ENCODE measurements at regions not wholly inside any gene's neighbourhood (a gene's known extent, or its start where the extent isn't known, plus 50 kb on each side); places are given as distances from the start of the nearest gene placed in this dataset.

DNA sequence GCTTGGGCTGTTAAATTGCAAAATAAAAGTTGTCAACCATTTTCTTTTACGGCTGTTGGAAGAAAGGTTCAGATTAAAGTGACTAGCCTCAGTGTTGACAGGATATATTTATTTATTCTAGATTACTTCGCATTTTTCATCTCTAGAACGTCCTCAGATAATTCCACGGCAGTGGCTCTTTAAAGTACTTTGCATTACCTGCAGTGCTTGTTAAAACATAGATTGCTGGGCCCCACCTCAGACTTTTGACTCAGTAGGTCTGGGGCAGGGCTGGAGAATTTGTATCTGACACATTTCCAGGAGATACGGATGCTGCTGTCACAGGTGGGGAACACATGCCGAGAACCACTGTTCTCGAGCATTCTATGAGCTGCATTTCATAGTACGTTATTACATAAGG is 292.7 kb downstream of the EDEM1 start:
- H3K4me3 Mint-ChIP-seq (ENCODE audit: low read depth, unreplicated experiment) = no peak overlapping the region
- no peak for DNase-seq
- H3K27ac Mint-ChIP-seq (ENCODE audit: unreplicated experiment) = no peak overlapping the region
- H3K36me3 Mint-ChIP-seq (ENCODE audit: insufficient read depth, unreplicated experiment) = no peaks in the 10 kb centered on the region
- intact Hi-C loops (cut with micrococcal nuclease; ENCODE audit: unreplicated experiment) = no loop called here
- H3K27me3 Mint-ChIP-seq (ENCODE audit: unreplicated experiment) = no peaks in the 10 kb centered on the region
- peaks cover 8% of the 10 kb centered on the region for H3K4me1 Mint-ChIP-seq (ENCODE audit: low read depth, unreplicated experiment)
- no TSS peak for BruUV-seq (replicated peaks)
- CTCF ChIA-PET = no interaction called here
- no peaks in the 10 kb centered on the region for H3K9me3 Mint-ChIP-seq (ENCODE audit: low read depth, unreplicated experiment)
- TF ChIP-seq, protein P1, sequence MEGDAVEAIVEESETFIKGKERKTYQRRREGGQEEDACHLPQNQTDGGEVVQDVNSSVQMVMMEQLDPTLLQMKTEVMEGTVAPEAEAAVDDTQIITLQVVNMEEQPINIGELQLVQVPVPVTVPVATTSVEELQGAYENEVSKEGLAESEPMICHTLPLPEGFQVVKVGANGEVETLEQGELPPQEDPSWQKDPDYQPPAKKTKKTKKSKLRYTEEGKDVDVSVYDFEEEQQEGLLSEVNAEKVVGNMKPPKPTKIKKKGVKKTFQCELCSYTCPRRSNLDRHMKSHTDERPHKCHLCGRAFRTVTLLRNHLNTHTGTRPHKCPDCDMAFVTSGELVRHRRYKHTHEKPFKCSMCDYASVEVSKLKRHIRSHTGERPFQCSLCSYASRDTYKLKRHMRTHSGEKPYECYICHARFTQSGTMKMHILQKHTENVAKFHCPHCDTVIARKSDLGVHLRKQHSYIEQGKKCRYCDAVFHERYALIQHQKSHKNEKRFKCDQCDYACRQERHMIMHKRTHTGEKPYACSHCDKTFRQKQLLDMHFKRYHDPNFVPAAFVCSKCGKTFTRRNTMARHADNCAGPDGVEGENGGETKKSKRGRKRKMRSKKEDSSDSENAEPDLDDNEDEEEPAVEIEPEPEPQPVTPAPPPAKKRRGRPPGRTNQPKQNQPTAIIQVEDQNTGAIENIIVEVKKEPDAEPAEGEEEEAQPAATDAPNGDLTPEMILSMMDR (IDR thresholded peaks at IDR 0.05; ENCODE audit: unreplicated experiment) = no peak

DNA sequence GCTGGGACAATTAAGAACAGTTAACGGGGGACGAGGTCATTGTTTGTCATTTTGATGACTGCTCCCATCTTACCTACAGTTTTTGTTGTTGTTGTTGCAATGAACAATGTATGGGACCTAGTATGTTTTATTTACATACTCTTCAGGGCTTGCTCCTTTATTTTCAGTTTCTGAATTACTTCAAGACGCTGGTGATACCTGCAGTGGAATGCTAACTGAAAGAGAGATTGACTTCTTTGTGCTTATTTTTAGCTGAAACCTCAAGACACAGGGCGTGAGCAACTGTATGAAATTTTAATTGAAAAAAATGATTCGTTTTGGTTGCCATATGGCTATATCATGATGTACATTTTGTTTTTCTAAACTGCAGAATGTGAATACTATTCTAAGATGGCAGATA is 297.9 kb downstream of the EDEM1 start:
- TF ChIP-seq, protein P1 (IDR thresholded peaks at IDR 0.05; ENCODE audit: unreplicated experiment) = no peak
- H3K4me3 Mint-ChIP-seq (ENCODE audit: low read depth, unreplicated experiment) = no peak overlapping the region
- no TSS peak for BruUV-seq (replicated peaks)
- intact Hi-C loops (cut with micrococcal nuclease; ENCODE audit: unreplicated experiment) = no loop called here
- DNase-seq = no peak
- peaks cover 1% of the 10 kb centered on the region for H3K27me3 Mint-ChIP-seq (ENCODE audit: unreplicated experiment)
- no peak overlapping the region for H3K27ac Mint-ChIP-seq (ENCODE audit: unreplicated experiment)
- H3K9me3 Mint-ChIP-seq (ENCODE audit: low read depth, unreplicated experiment) = peaks cover 3% of the 10 kb centered on the region
- CTCF ChIA-PET = no interaction called here
- peaks cover 14% of the 10 kb centered on the region for H3K4me1 Mint-ChIP-seq (ENCODE audit: low read depth, unreplicated experiment)
- H3K36me3 Mint-ChIP-seq (ENCODE audit: insufficient read depth, unreplicated experiment) = no peaks in the 10 kb centered on the region

DNA sequence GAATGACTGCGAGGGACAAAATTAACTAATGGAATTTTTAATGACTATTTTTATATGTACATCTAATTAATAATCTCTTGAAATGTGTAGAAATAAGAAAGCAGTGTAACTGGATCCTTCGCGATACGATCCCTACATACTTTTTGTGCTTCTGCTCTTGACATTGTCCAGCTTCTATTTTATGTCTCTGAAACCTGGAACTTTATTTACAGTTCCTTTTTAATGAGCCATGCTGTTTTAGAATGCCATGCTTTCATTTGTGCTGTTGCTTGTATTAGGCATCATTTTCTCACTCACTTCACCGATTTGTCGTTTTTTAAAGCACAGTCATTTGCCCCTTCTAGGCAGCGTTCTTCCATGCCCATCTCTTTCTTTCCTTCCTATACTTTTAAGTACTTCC is 301.3 kb downstream of the EDEM1 start:
- intact Hi-C loops (cut with micrococcal nuclease; ENCODE audit: unreplicated experiment) = no loop called here
- Mint-ChIP-seq H3K4me3 (ENCODE audit: low read depth, unreplicated experiment) (no peak overlapping the region), H3K36me3 (ENCODE audit: insufficient read depth, unreplicated experiment) (no peaks in the 10 kb centered on the region), H3K27me3 (ENCODE audit: unreplicated experiment) (peaks cover 13% of the 10 kb centered on the region), H3K27ac (ENCODE audit: unreplicated experiment) (peak overlapping the region; percentile 8), H3K9me3 (ENCODE audit: low read depth, unreplicated experiment) (peaks cover 3% of the 10 kb centered on the region), H3K4me1 (ENCODE audit: low read depth, unreplicated experiment) (peaks cover 14% of the 10 kb centered on the region)
- BruUV-seq (replicated peaks) = no TSS peak
- CTCF ChIA-PET = no interaction called here
- no peak for DNase-seq
- TF ChIP-seq, protein P1 (IDR thresholded peaks at IDR 0.05; ENCODE audit: unreplicated experiment) = no peak

DNA sequence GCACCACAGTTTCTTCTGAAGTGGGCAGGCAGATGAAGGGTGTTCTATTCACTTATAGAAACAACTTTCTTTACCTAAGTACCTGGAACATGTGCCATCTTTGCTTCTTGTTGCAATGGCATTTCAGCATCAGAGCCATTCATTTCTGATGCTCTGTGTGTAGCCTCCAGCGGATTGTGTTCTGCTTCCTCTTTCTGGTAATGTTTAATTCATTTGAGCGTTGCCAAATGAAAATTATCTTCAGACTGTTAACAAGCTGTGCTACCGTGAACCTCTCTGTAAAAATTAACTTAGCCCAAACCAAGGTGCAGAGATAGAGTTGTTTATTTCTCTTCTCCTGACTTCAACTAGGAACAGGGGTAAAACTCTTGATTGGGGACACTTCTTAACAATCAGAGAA is 302.0 kb downstream of the EDEM1 start:
- peaks cover 14% of the 10 kb centered on the region for H3K4me1 Mint-ChIP-seq (ENCODE audit: low read depth, unreplicated experiment)
- BruUV-seq (replicated peaks) = no TSS peak
- peaks cover 13% of the 10 kb centered on the region for H3K27me3 Mint-ChIP-seq (ENCODE audit: unreplicated experiment)
- H3K36me3 Mint-ChIP-seq (ENCODE audit: insufficient read depth, unreplicated experiment) = no peaks in the 10 kb centered on the region
- TF ChIP-seq, protein P1 (IDR thresholded peaks at IDR 0.05; ENCODE audit: unreplicated experiment) = no peak
- no peak for DNase-seq
- no peak overlapping the region for H3K27ac Mint-ChIP-seq (ENCODE audit: unreplicated experiment)
- peaks cover 3% of the 10 kb centered on the region for H3K9me3 Mint-ChIP-seq (ENCODE audit: low read depth, unreplicated experiment)
- intact Hi-C loops (cut with micrococcal nuclease; ENCODE audit: unreplicated experiment) = no loop called here
- no peak overlapping the region for H3K4me3 Mint-ChIP-seq (ENCODE audit: low read depth, unreplicated experiment)
- CTCF ChIA-PET = no interaction called here

Data from Calu3 (cell line).